Uterus (tissue), 2 donors: ENCODE measurements at regions not wholly inside any gene's neighbourhood (a gene's known extent, or its start where the extent isn't known, plus 50 kb on each side); places are given as distances from the start of the nearest gene placed in this dataset.

ENCODE experiments used
- CTCF ChIP-seq, 4 experiments: fragments of 200-600 bp in 2 of 4; fragments of 450-650 bp in 2 of 4; sonication (generic) in 2 of 4; IDR thresholded peaks; one replicate each; pipeline ENCODE4 v1.5.1; 2016 to 2019; ENCODE audit warnings: antibody characterized with exemption in 4 of 4, mild to moderate bottlenecking in 2 of 4, moderate library complexity in 1 of 4
- POLR2A ChIP-seq, 2 donors: fragments of 450-650 bp; IDR thresholded peaks; one replicate each; pipeline ENCODE4 v1.6.1; 2016; ENCODE audit warnings: antibody characterized with exemption in 2 of 2, mild to moderate bottlenecking in 1 of 2, moderate library complexity in 1 of 2

GRCh38 chr14:85252011-85252410 lies 277.9 kb upstream of the FLRT2 start:
- no peak for TF ChIP-seq CTCF (IDR thresholded peaks at IDR 0.05)
- no peak for TF ChIP-seq POLR2A (IDR thresholded peaks at IDR 0.05)
